ENCODE measurements at regions not wholly inside any gene's neighbourhood (a gene's known extent, or its start where the extent isn't known, plus 50 kb on each side); places are given as distances from the start of the nearest gene placed in this dataset.

GRCh38 chr10:2280713-2281300, 543.5 kb upstream of the ADARB2 start:
- peaks cover 5% of the 10 kb centered on the region; the same call in 1 of the 2 replicates for H3K4me1 ChIP-seq (ENCODE audit: insufficient read depth, low read length)
- H2AK5ac ChIP-seq (ENCODE audit: insufficient read length, low read length) = no peak overlapping the region
- no peak overlapping the region for H3K4me3 Mint-ChIP-seq
- H3K23ac ChIP-seq (ENCODE audit: insufficient read length, low read depth, low read length) = no peak overlapping the region
- H4K91ac ChIP-seq (ENCODE audit: insufficient read length, low read depth, low read length) = no peak overlapping the region
- H3K9me3 Mint-ChIP-seq = peaks cover 0 to 4% of the 10 kb centered on the region in 2 experiments; a peak in 2 of 5 replicates
- H4K5ac ChIP-seq (ENCODE audit: insufficient read length, low read depth, low read length) = no peak overlapping the region
- no peaks in the 10 kb centered on the region for H3K79me1 ChIP-seq (ENCODE audit: insufficient read depth, low read depth, low read length, poor library complexity, severe bottlenecking)
- H3K4me2 ChIP-seq (ENCODE audit: insufficient read depth, insufficient read length, low read length) = no peak overlapping the region
- TF ChIP-seq CTCF (conservative IDR thresholded peaks at IDR 0.05) = no peak
- H2BK5ac ChIP-seq (ENCODE audit: insufficient read length, low read length) = no peak overlapping the region
- H4K20me1 ChIP-seq (ENCODE audit: control insufficient read depth, insufficient read depth, insufficient read length) = no peaks in the 10 kb centered on the region
- H3K14ac ChIP-seq (ENCODE audit: insufficient read depth, low read length) = no peak overlapping the region
- H3K36me3 Mint-ChIP-seq (ENCODE audit: insufficient read depth in 1 of 3, low read depth in 3 of 3) = peaks cover 0 to 3% (median 0%) of the 10 kb centered on the region in 3 experiments; a peak in 2 of 7 replicates
- H3T11ph ChIP-seq (ENCODE audit: low read length) = no peak overlapping the region
- H3K9me3 ChIP-seq (ENCODE audit: control insufficient read depth, low read depth, low read length) = no peaks in the 10 kb centered on the region
- H3K79me2 ChIP-seq (ENCODE audit: insufficient read depth, low read length) = no peaks in the 10 kb centered on the region
- H3K27me3 Mint-ChIP-seq (ENCODE audit: low read depth) = peaks cover 2% of the 10 kb centered on the region; the same call in 1 of the 2 replicates
- H2AFZ ChIP-seq (ENCODE audit: low read length) = no peak overlapping the region
- H3K56ac ChIP-seq (ENCODE audit: insufficient read length, low read depth, low read length) = no peak overlapping the region
- H3K18ac ChIP-seq (ENCODE audit: insufficient read length, low read depth, low read length) = no peak overlapping the region
- no peak overlapping the region for H2BK12ac ChIP-seq (ENCODE audit: insufficient read length, low read depth, low read length)
- H3K27ac Mint-ChIP-seq = peak overlapping the region in 2 of 3 experiments; percentile 4 to 76; a peak in 3 of 7 replicates
- no CpG with 5 or more reads among the region's 5 CpGs for WGBS (ENCODE audit: extremely low coverage, insufficient read length, low lambda C conversion rate)
- H4K8ac ChIP-seq (replicated peaks; ENCODE audit: insufficient read length, low read depth, low read length) = no peak overlapping the region
- H2BK20ac ChIP-seq (ENCODE audit: low read depth, low read length, poor library complexity, severe bottlenecking) = no peak overlapping the region
- H3K4me1 Mint-ChIP-seq = peaks cover 43 to 49% of the 10 kb centered on the region in 2 experiments
- DNase-seq = no peak
- no peaks in the 10 kb centered on the region for H3K27me3 ChIP-seq (ENCODE audit: insufficient read depth, low read length)
- H2BK120ac ChIP-seq (ENCODE audit: low read depth, low read length, poor library complexity, severe bottlenecking) = no peak overlapping the region
- H3K23me2 ChIP-seq (ENCODE audit: insufficient read length, low read depth, low read length, poor library complexity, severe bottlenecking) = no peaks in the 10 kb centered on the region
- no peak overlapping the region for H3K4ac ChIP-seq (ENCODE audit: low read depth, low read length)
- H3K9ac ChIP-seq (ENCODE audit: extremely low read depth, insufficient read length, low read length) = no peak overlapping the region
- no peak overlapping the region for H2BK15ac ChIP-seq (ENCODE audit: low read depth, low read length)
- no peak overlapping the region for H3K27ac ChIP-seq (ENCODE audit: insufficient read length, low read depth, low read length)
